ENCODE measurements at regions not wholly inside any gene's neighbourhood (a gene's known extent, or its start where the extent isn't known, plus 50 kb on each side); places are given as distances from the start of the nearest gene placed in this dataset.

GRCh38 chr13:103903790-103904189, 837.6 kb upstream of the SLC10A2 start:
- ATAC-seq (ENCODE audit: insufficient read depth, low read depth) (no peak), DNase-seq (no peak)
- H4K20me1 ChIP-seq (ENCODE audit: insufficient read depth, low read length): no peaks in the 10 kb centered on the region
- no peak overlapping the region for H3K4me2 ChIP-seq (ENCODE audit: insufficient read depth, low read length)
- no peaks in the 10 kb centered on the region for H3K36me3 ChIP-seq (ENCODE audit: insufficient read depth, low read length)
- H2AFZ ChIP-seq (ENCODE audit: low read depth, low read length): no peak overlapping the region
- no peaks in the 10 kb centered on the region for H3K27me3 ChIP-seq (ENCODE audit: insufficient read depth, low read length, poor library complexity)
- no peaks in the 10 kb centered on the region for H3K4me1 ChIP-seq (ENCODE audit: insufficient read depth, low read length)
- H3K9me3 ChIP-seq (ENCODE audit: insufficient read depth, low read length, severe bottlenecking): no peaks in the 10 kb centered on the region
- no peak overlapping the region for H3K9ac ChIP-seq (ENCODE audit: low read depth, low read length)
- H3K79me2 ChIP-seq (ENCODE audit: insufficient read depth, low read length): no peaks in the 10 kb centered on the region
- TF ChIP-seq, protein P1, sequence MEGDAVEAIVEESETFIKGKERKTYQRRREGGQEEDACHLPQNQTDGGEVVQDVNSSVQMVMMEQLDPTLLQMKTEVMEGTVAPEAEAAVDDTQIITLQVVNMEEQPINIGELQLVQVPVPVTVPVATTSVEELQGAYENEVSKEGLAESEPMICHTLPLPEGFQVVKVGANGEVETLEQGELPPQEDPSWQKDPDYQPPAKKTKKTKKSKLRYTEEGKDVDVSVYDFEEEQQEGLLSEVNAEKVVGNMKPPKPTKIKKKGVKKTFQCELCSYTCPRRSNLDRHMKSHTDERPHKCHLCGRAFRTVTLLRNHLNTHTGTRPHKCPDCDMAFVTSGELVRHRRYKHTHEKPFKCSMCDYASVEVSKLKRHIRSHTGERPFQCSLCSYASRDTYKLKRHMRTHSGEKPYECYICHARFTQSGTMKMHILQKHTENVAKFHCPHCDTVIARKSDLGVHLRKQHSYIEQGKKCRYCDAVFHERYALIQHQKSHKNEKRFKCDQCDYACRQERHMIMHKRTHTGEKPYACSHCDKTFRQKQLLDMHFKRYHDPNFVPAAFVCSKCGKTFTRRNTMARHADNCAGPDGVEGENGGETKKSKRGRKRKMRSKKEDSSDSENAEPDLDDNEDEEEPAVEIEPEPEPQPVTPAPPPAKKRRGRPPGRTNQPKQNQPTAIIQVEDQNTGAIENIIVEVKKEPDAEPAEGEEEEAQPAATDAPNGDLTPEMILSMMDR (IDR thresholded peaks at IDR 0.05; ENCODE audit: borderline replicate concordance, extremely low read depth, low read length, poor library complexity, severe bottlenecking): no peak
- TF ChIP-seq EZH2 (IDR thresholded peaks at IDR 0.05; ENCODE audit: borderline replicate concordance, low read depth, low read length, severe bottlenecking): no peak
- no peak overlapping the region for H3K4me3 ChIP-seq (ENCODE audit: low read depth in 1 of 2, low read length in 2 of 2)
- H3K27ac ChIP-seq (ENCODE audit: low read length): no peak overlapping the region

GRCh38 chr13:103898481-103898880, 832.3 kb upstream of the SLC10A2 start:
- no peaks in the 10 kb centered on the region for H3K36me3 ChIP-seq (ENCODE audit: insufficient read depth, low read length)
- no peaks in the 10 kb centered on the region for H3K4me1 ChIP-seq (ENCODE audit: insufficient read depth, low read length)
- no peaks in the 10 kb centered on the region for H3K27me3 ChIP-seq (ENCODE audit: insufficient read depth, low read length, poor library complexity)
- H2AFZ ChIP-seq (ENCODE audit: low read depth, low read length): no peak overlapping the region
- H3K4me2 ChIP-seq (ENCODE audit: insufficient read depth, low read length): no peak overlapping the region
- H3K4me3 ChIP-seq (ENCODE audit: low read depth in 1 of 2, low read length in 2 of 2): no peak overlapping the region
- DNase-seq: no peak
- H4K20me1 ChIP-seq (ENCODE audit: insufficient read depth, low read length): no peaks in the 10 kb centered on the region
- no peaks in the 10 kb centered on the region for H3K9me3 ChIP-seq (ENCODE audit: insufficient read depth, low read length, severe bottlenecking)
- H3K27ac ChIP-seq (ENCODE audit: low read length): no peak overlapping the region
- no peak for ATAC-seq (ENCODE audit: insufficient read depth, low read depth)
- no peaks in the 10 kb centered on the region for H3K79me2 ChIP-seq (ENCODE audit: insufficient read depth, low read length)
- no peak overlapping the region for H3K9ac ChIP-seq (ENCODE audit: low read depth, low read length)
- no peak for TF ChIP-seq EZH2 (IDR thresholded peaks at IDR 0.05; ENCODE audit: borderline replicate concordance, low read depth, low read length, severe bottlenecking)
- TF ChIP-seq, protein P1 (IDR thresholded peaks at IDR 0.05; ENCODE audit: borderline replicate concordance, extremely low read depth, low read length, poor library complexity, severe bottlenecking): no peak

GRCh38 chr13:103895835-103896531, 829.8 kb upstream of the SLC10A2 start:
- Histone ChIP-seq H3K4me1 (ENCODE audit: insufficient read depth, low read length) (no peaks in the 10 kb centered on the region), H3K9me3 (ENCODE audit: insufficient read depth, low read length, severe bottlenecking) (no peaks in the 10 kb centered on the region), H3K36me3 (ENCODE audit: insufficient read depth, low read length) (no peaks in the 10 kb centered on the region), H2AFZ (ENCODE audit: low read depth, low read length) (no peak overlapping the region), H3K9ac (ENCODE audit: low read depth, low read length) (no peak overlapping the region), H4K20me1 (ENCODE audit: insufficient read depth, low read length) (no peaks in the 10 kb centered on the region), H3K4me2 (ENCODE audit: insufficient read depth, low read length) (no peak overlapping the region), H3K27ac (ENCODE audit: low read length) (no peak overlapping the region), H3K79me2 (ENCODE audit: insufficient read depth, low read length) (no peaks in the 10 kb centered on the region), H3K27me3 (ENCODE audit: insufficient read depth, low read length, poor library complexity) (no peaks in the 10 kb centered on the region), H3K4me3 (ENCODE audit: low read depth in 1 of 2, low read length in 2 of 2) (no peak overlapping the region)
- DNase-seq (no peak), ATAC-seq (ENCODE audit: insufficient read depth, low read depth) (no peak)
- no peak for TF ChIP-seq EZH2 (IDR thresholded peaks at IDR 0.05; ENCODE audit: borderline replicate concordance, low read depth, low read length, severe bottlenecking)
- TF ChIP-seq, protein P1 (IDR thresholded peaks at IDR 0.05; ENCODE audit: borderline replicate concordance, extremely low read depth, low read length, poor library complexity, severe bottlenecking): no peak
